ENCODE measurements at regions not wholly inside any gene's neighbourhood (a gene's known extent, or its start where the extent isn't known, plus 50 kb on each side); places are given as distances from the start of the nearest gene placed in this dataset.
A peak's percentile ranks its signal among the peaks of the same experiment; 100 is the strongest.
"Not testable (repeated sequence)": the region's sequence is repeated elsewhere in the genome, so short reads cannot be mapped to it uniquely, and the experiment has no call there.

DNA sequence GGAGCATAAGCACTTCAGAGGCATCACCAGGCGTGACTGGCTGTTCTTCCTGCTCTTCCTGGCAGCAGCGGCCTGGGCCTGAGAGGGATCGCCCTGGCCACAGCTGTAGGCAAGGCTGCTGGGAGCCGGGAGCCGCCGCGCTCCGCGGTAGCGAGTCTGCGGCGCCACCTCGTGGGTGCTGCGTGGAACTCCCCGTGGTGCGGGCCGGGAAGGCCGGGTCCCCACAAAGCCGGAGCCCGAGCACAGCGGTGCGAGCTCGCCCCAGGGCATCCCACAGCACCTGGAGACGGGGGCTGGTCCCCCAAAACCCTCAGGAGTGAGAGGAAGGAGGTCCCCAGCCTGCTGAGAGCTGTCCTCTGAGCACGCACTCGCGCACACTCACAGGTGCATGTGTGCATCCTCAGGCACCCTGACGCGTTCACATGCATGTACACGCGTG lies 1546.5 kb downstream of the RPIA start:
- not testable (repeated sequence) for DNase-seq

DNA sequence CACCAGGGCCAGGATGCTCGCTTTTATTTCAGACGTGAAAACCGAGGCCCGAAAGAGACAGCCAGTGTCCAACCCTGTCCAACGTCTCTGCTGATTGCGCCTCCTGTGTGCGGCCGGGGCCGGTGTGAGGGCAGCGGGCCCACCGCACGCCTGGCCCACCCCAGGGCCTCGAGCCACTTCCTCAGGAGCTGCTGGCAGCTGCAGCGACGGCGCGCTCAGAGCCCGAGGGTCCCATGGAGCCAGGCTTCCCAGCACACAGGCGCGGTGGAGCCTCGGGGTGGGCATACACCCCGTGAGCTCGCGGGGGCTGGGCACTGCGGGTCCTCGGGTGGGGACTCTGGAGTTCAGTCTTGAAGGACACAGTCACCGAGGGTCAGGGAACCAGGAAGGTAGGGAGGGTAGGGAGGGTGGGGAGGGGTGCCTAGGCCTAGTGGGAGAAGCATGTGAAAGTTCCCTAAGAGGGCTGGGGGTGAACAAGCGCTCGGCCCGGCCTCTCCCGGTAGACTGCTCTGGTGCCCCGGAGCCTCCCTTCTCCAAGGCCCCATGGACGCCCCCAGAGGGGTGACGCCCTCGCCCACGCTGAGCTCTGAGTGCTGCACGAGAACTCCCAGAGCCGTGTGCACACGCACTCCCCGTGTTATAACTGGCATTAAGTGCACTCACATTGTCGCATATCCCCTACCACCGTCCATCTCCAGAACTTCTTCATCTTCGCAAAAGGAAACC lies 1547.2 kb downstream of the RPIA start:
- not testable (repeated sequence) for DNase-seq

- DNase-seq = not testable (repeated sequence)
Measured at GRCh38 chr2:90239769-90240168, 1548.3 kb downstream of the RPIA start.

- DNase-seq = not testable (repeated sequence)
Measured at GRCh38 chr2:90244902-90245765, 1553.7 kb downstream of the RPIA start.

DNA sequence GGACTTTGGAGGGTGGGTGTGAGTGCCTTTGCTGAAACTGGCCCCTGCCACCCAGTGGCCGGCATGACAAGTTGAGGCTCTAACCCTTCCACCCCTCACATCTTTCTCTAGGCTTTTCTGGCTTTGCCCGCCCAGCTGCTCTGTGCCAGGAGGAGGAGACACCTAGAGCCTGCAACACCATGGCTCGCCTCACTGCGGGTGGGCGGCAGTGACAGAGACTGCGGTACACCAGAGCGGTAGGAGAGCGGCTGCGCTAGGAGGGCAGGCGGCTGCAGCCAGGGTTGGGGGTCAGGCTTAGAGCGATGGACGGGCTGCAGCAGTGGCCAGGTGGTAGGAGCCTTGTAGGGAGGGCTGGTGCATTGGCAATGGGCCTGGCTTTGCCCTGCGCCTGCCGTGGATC lies 1556.9 kb downstream of the RPIA start:
- not testable (repeated sequence) for DNase-seq

DNA sequence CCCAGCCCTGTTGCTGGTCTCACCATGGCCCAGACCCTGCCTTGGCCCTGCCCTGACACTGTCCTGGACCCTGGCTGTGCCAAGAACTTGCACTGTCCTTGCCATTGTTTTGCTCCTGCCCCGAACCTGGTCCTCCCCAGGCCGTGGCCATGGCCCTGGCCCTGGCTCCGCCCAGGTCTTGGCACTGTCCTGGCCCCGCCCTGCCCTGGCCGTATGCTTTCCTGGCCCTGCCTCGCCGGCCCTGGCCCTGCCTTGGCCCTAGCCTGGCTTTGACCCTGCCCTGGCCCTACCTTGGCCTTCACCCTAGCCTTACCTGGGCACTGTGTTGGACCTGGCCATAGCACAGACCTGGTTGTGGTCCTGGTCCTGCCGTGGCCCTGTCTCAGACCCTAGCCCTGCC lies 1558.9 kb downstream of the RPIA start:
- DNase-seq = not testable (repeated sequence)

- not testable (repeated sequence) for DNase-seq
Measured at GRCh38 chr2:90251576-90251975, 1560.1 kb downstream of the RPIA start.

DNA sequence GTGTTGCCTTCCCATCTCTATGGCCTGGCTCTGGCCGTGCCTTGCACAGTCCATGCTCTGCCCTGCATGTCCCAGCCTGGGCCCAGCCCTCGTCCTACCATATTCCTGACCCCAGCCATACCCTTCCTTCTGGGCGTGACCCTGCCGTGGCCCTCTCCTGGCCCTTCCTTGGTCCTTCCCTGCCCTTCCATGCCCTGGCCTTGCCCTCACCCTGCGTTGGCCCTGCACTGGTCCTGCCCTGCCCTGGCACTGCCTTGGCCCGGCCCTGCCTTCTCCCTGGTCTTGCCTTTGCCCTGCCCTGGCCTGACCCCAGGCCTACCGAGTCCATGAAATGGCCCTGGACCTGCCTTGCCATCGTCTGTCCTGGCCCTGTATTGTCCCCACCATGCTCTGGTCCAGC lies 1561.8 kb downstream of the RPIA start:
- DNase-seq = not testable (repeated sequence)

DNA sequence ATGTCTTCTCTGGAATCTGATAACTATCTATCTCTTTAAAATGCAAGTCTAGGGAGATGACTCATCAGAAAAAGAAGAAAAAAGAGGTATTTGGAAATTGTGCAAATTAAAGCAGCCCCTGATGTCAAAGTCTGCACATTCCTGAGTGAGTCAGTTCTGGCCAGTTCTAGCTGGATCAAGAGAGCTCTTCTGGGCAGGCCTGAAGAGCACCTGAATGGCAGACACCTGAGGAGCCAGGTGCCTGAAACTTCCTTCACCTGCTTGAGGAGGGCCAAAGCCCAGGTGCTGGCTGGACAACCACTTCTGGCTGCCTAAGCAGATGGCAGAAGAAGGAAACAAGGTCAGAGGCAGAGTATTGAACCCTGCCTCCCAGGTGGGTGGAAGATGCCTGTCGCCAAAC lies 1575.4 kb downstream of the RPIA start:
- not testable (repeated sequence) for DNase-seq

- not testable (repeated sequence) for DNase-seq
Measured at GRCh38 chr2:90287751-90288150, 1596.3 kb downstream of the RPIA start.

DNA sequence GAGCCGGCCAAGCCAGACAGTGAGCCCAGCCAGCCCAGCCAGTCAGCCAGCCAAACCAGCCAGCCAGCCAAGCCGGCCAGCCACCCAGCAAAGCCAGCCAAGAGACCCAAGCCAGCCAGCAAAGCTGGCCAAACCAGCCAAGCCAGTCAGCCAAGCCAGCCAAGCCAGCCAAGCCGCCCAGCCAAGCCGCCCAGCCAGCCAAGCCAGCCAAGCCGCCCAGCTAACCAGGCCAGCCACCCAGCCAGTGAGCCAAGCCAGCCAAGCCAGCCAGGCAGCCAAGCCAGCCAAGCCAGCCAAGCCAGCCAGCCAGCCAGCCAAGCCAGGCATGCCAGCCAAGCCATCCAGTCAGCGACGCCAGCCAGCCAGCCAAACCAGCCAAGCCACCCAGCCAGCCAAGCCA lies 1596.9 kb downstream of the RPIA start:
- DNase-seq = peak in 1 of 5 donors; percentile 29

DNA sequence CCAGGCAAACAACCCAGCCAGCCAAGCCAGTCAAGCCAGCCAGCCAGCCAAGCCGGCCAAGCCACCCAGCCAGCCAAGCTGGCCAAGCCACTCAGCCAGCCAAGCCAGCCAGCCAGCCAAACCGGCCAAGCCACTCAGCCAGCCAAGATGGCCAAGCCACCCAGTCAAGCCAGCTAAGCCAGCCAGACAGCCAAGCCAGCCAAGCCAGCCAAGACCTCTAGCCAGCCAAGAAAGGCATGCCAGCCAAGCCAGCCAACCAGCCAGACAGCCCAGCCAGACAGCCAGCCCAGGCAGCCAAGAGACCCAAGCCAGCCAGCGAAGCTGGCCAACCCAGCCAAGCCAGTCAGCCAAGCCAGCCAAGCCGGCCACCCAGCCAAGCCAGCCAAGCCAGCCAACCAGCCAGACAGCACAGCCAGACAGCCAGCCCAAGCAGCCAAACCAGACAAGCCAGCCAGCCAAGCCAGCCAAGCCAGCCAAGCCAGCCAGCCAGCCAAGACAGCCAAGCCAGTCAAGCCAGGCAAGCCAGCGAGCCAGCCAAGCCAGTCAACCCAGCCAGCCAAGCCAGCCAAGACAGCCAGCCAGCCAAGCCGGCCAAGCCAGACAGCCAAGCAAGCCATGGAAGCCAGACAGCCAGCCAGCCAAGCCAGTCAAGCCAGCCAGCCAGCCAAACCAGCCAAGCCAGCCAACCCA lies 1598.0 kb downstream of the RPIA start:
- not testable (repeated sequence) for DNase-seq

- DNase-seq = not testable (repeated sequence)
Measured at GRCh38 chr2:90290701-90291100, 1599.2 kb downstream of the RPIA start.

GRCh38 chr2:90291168-90291883 lies 1599.9 kb downstream of the RPIA start:
- DNase-seq = peak in 3 of 5 donors; percentile 12 to 41 (median 39)

DNA sequence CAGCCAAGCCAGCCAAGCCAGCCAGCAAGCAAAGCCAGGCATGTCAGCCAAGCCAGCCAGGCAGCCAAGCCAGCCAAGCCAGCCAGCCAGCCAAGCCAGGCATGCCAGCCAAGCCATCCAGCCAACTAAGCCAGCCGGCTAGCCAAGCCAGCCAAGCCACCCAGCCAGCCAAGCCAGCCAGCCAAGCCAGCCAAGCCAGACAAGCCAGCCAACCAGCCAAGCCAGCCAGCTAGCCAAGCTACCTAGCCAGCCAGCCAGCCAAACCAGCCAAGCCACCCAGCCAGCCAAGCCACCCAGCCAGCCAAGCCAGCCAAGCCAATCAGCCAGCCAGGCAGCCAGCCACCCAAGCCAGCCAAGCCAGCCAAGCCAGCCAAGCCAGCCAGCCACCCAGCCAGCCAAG lies 1600.5 kb downstream of the RPIA start:
- DNase-seq = peak in 1 of 5 donors; percentile 32

DNA sequence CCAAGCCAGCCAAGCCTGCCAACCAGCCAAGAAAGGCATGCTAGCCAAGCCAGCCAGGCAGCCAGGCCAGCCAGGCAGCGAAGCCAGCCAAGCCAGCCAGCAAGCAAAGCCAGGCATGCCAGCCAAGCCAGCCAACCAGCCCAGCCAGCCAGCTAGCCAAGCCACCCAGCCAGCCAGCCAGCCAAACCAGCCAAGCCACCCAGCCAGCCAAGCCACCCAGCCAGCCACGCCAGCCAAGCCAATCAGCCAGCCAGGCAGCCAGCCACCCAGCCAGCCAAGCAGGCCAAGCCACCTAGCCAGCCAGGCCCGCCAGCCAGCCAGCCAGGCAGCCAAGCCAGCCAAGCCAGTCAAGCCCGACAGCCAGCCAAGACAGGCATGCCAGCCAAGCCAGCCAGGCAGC lies 1601.0 kb downstream of the RPIA start:
- peak in 1 of 5 donors; percentile 32 for DNase-seq

DNA sequence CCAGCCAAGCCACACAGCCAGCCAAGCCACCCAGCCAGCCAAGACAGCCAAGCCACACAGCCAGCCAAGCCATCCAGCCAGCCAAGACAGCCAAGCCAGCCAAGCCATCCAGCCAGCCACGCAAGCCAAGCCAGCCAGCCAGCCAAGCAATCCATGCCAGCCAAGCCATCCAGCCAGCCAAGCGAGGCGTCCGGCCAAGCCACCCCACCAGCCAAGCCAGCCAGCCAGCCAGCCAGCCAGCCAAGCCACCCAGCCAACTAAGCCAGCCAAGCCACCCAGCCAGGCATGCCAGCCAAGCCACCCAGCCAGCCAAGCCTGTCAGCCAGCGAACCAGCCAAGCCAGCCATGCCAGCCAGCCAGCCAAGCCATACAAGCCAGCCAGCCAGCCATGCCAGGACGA lies 1601.8 kb downstream of the RPIA start:
- peak in 2 of 5 donors; percentile 7 to 28 for DNase-seq

DNA sequence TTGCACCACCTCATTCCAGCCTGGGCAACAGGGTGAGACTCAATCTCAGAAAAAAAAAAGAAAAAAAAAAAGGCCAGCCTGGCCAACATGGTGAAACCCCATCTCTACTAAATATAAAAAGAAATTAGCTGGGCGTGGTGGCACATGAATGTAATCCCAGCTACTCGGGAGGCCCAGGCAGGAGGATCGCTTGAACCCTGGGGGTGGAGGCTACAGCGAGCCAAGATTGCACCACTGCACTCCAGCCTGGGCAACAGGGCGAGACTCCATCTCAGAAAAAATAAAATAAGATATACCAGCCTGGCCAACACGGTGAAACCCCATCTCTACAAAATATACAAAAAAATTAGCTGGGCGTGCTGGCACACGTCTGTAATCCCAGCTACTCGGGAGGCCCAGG lies 1602.3 kb downstream of the RPIA start:
- not testable (repeated sequence) for DNase-seq

- DNase-seq = not testable (repeated sequence)
Measured at GRCh38 chr2:90295036-90295750, 1603.7 kb downstream of the RPIA start.

GRCh38 chr2:90296484-90296777 lies 1605.0 kb downstream of the RPIA start:
- peak in 1 of 5 donors; percentile 7 for DNase-seq

DNA sequence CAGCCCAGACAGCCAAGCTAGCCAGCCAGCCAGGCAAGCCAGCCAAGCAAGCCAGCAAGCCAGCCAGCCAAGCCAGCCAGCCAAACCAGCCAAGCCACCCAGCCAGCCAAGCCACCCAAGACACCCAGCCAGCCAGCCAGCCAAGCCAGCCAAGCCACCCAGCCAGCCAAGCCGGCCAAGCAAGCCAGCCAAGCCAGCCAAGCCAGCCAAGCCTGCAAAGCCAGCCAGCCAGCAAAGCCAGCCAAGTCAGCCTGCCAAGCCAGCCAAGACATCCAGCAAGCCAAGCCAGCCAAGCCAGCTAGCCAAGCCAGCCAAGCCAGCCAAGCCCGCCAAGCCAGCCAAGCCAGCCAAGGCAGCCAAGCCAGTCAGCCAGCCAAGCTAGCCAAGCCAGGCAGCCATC lies 1606.2 kb downstream of the RPIA start:
- not testable (repeated sequence) for DNase-seq

Data from T-helper 1 cell (primary cell).